A204.1 (cell line): ENCODE measurements at regions not wholly inside any gene's neighbourhood (a gene's known extent, or its start where the extent isn't known, plus 50 kb on each side); places are given as distances from the start of the nearest gene placed in this dataset.

Experiments used
- FAIRE-seq: peaks from 2 replicates; lab custom pipeline; 2012; peaks lifted over from hg19 to GRCh38; lab: Jason Lieb, UNC

- FAIRE-seq = no peak
These were observed 1165.6 kb upstream of the ZEB2 start for GRCh38 chr2:145685383-145686050.

DNA sequence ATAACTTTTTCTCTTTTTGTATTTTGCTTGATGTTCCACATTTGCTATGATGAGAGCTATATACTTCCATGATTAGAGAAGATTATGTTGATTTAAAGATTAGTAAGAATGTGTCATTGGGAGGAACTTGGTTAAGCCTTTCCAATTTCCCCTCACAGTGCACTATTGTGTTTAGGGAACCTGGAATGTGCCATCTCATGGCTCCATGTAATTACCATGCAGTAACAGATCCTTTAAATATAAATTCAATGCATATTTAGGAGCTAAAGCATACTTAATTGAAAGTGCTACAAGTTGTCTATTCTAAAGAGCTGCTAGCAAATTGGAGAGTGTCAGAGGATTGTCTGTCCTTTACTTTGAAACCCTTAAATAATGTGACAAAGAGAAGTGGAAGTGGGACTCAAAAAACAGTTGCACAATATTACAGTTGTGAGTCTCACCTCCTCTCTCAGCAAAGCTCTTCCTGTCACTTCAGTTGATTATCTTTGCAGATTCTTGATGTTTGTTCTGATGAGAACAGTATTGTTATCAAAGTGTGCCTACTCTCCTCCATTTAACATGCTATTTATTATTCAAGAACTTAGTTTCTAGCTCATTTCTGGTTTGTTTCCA, 1162.7 kb upstream of the ZEB2 start:
- no peak for FAIRE-seq

DNA sequence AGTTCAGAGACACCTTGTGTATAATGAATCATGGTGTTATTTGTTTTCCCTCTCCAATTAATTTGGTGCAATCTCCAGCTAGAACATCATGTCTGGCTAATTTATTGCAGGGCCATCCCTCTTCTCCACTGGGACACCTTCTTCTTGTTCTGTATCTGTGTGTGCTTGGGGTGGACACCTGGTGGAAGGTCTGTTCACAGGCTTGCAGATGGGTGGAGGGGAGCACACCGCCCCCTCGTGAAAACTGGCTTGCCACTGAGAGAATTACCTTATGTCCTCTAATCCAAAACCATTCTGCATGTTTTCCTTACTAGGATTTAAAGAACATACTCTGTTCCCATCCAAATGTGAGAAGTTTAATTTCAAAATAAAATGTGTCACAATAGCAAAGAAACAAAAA, 1160.4 kb upstream of the ZEB2 start:
- no peak for FAIRE-seq

- FAIRE-seq = no peak
These were observed 1157.5 kb upstream of the ZEB2 start for GRCh38 chr2:145677371-145677770.

DNA sequence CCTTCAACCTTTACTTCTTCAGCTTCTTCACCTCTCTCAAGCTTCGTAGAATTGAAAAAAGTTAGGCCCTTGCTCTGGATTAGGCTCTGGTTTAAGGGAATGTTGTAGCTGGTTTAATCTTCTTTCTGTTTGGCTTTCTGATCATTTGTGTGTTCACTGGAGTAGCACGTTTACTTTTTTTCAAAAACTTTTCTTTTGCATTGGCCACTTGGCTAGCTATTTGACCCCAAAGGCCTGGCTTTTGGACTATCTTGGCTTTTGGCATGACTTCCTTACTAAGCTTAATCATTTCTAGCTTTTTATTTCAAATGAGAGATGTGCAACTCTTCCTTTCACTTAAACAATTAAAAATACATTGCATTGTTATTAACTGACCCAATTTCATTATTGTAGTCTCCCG, 1154.8 kb upstream of the ZEB2 start:
- no peak for FAIRE-seq

DNA sequence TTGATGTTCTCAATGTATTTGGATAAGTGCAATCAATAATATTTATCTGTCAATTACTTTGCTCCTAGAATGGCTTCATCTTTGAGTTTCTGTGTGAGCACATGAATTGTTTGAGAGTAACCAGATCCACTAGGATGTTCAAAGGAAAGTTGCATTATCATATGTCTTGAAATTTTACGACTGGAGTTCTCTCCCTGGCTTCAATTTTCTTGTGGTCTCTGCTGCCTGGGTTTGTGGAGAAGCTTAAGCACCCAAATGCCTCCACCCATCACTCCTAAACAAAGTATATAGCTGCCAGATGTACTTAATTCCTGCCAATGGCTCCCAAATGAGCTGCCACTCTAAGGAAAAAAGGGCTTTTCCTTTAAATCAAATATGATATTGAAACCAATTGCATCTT, 1149.4 kb upstream of the ZEB2 start:
- no peak for FAIRE-seq

DNA sequence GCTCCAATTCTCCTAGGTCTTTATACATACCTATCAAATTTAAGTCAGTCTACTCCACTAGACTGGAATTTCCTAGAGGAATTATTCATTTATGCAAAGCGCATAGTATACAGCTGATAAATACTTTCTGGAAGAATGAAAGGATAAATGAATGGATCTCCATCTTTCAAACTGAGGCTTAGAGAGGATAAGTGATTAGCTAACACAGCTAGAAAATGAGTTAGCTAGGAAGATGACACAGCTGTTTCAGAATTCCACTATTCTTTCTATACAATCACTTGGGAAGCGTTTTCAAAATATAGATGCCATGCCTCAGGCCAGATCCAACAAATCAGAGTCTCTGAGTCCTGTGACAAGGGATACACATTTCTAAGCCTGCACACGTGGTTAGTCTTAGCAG, 1146.6 kb upstream of the ZEB2 start:
- no peak for FAIRE-seq

- FAIRE-seq = no peak
These were observed 1137.3 kb upstream of the ZEB2 start for GRCh38 chr2:145657265-145657664.

DNA sequence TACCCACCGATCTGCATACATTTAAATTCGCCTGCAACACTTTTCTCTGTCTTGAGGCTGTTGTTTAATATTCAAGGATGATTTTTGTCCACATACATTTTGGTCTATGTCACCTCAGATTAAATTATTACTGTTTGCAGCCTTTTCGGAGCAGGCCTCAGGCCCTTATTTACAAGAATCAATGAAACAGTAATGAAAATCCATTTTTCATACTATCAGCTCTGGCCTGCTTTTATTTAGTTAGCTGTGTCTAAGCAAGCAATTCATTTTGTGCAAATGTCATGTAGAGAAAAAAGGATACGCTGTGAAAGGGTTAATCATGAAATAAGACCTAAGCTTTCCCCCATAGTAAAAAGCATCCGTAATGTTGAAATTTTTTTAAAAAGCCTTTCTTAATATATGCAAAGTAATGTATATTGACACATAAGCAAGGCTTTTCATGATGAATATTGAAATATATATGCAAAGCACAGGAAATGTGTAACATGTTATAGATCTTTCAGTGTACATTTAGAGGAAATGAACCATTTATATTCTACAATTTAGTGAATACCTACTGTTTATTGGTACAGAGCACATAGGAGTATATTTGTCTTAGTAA, 1135.3 kb upstream of the ZEB2 start:
- no peak for FAIRE-seq

GRCh38 chr2:145654746-145655145, 1134.8 kb upstream of the ZEB2 start:
- FAIRE-seq = no peak

DNA sequence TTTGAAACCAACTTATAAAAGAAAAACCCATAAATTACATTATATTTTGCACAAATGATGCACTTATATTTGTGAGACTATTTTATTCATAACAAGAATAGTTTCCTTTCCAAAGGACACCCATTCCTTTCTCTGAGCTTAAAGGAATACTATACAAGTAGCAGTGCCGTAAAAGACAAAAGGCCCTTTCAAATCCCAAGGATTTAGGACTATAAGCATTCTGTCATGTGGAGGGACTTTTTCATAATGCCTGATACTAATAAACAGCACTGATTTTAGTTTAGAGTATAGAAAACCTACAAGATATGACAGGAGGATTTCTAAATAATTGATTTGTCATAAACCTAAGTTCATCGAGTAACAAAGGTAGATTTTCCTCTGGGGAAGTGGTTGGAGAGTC, 1134.2 kb upstream of the ZEB2 start:
- no peak for FAIRE-seq

GRCh38 chr2:145653553-145653952, 1133.6 kb upstream of the ZEB2 start:
- FAIRE-seq = no peak

- no peak for FAIRE-seq
These were observed 1132.9 kb upstream of the ZEB2 start for GRCh38 chr2:145652571-145653545.

DNA sequence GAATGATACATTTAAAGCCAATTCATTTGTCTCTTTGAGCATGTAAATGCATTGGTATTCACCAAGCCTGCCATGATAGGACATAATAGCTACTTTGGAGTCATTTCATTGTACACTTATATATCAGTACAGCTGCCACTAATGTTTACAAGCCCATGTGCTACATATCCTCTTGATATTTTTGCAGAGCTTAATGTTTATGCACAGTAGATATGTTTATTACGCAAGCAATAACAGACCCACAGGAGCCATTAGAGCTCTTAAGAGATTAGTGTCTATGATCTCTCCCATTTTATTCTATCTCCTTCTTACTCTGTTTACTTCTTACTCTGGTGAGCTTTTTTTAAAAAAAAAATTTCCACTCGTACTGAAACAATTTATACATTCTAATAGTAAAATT, 1132.1 kb upstream of the ZEB2 start:
- no peak for FAIRE-seq

DNA sequence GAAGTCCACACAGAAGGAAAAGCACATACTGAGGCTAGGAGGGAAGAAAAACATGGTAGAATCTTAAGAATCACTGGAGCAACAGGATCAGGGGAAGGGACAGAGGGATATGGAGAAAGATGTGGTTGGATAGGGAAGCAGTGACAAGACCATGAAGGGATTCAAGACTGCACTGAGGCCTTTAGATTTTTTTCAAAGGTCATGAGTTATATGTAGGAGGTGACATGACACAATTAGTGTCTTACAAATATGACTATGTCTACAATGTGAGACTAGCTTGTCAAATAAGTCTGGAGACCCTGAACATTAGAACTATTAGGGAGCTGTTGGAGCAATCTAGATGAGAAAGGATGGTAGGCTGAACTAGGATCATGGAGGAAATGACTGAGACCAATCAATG, 1130.3 kb upstream of the ZEB2 start:
- FAIRE-seq = no peak

- no peak for FAIRE-seq
These were observed 1129.1 kb upstream of the ZEB2 start for GRCh38 chr2:145649061-145649460.

- peak; percentile 3 for FAIRE-seq
These were observed 1124.9 kb upstream of the ZEB2 start for GRCh38 chr2:145644820-145645302.

- FAIRE-seq = no peak
These were observed 1118.8 kb upstream of the ZEB2 start for GRCh38 chr2:145638675-145639074.

DNA sequence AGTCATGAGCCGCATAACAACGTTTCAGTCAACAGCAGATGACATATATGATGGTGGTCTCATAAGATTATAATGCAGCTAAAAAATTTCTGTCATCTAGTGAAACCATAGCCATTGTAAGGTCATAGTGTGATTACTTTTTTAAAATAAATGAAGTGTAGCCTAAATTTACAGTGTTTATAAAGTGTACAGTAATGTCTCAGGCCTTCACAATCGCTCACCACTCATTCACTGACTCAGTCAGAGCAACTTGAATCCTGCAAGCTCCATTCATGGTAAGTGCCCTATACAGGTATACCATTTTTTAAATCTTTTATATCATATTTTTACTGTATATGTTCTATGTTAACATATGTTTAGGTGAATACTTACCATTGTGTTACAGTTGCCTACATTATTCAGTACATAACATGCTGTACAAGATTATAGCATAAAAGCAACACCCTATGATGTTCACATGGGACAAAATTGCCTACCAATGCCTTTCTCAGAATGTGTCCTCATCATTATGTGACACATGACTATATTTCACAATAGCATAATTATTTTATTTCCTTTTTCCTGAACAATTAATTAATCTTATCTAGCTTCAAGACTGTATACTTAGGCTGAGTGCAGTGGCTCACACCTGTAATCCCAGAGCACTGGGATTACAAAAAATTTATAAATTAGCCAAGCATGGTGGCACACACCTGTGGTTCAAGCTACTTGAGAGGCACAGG, 1115.9 kb upstream of the ZEB2 start:
- FAIRE-seq = no peak

DNA sequence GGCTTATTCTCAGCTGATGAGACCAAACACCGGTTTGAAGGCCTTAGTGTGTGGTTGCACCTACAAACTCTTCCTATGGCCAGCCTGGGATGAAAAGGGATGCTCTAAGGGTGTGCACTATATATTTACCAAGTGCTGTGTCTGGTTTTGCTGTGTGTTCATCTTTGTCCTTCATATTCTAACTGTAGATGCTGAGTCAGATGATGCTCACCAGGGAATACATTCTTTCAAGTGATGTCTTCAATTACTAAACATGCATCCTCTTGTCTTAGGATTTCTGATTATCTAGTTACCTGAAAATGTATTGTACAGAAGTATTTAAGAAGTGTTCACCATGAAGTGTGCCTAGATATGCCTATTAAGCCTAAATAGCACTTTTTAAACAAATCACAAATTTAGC, 1111.6 kb upstream of the ZEB2 start:
- no peak for FAIRE-seq

GRCh38 chr2:145626301-145626700, 1106.4 kb upstream of the ZEB2 start:
- FAIRE-seq = no peak

- no peak for FAIRE-seq
These were observed 1105.2 kb upstream of the ZEB2 start for GRCh38 chr2:145625111-145625510.
